Tibial artery (tissue), 4 donors: ENCODE measurements at regions not wholly inside any gene's neighbourhood (a gene's known extent, or its start where the extent isn't known, plus 50 kb on each side); places are given as distances from the start of the nearest gene placed in this dataset.
A peak's percentile ranks its signal among the peaks of the same experiment; 100 is the strongest.

Source experiments
- DNase-seq, 2 donors: peaks; one replicate each; pipeline ENCODE4 v3.0.0-alpha.2; 2019
- H3K27ac ChIP-seq, 2 donors: fragments of 200-600 bp; sonication (generic) in 1 of 2; 1 replicate in 1 of 2; 2 replicates in 1 of 2; pipeline ENCODE4 v1.5.1; 2018 to 2019; ENCODE audit warnings: mild to moderate bottlenecking in 1 of 2
- H3K27me3 ChIP-seq, 2 donors: fragments of 200-600 bp; sonication (generic) in 1 of 2; one replicate each; pipeline versions ENCODE4 v1.5.1 to v1.6.0; 2016 to 2019
- H3K36me3 ChIP-seq, 3 donors: fragments of 200-600 bp; sonication (generic) in 2 of 3; one replicate each; pipeline ENCODE4 v1.5.1; 2016 to 2019; ENCODE audit warnings: mild to moderate bottlenecking in 2 of 3
- H3K4me1 ChIP-seq, 4 donors: fragments of 200-600 bp; sonication (generic) in 2 of 4; 1 replicate in 3 of 4; 2 replicates in 1 of 4; pipeline ENCODE4 v1.5.1; 2016 to 2019
- H3K4me3 ChIP-seq, 2 donors: fragments of 200-600 bp; sonication (generic) in 1 of 2; 1 replicate in 1 of 2; 2 replicates in 1 of 2; pipeline ENCODE4 v1.5.1; 2018 to 2019; ENCODE audit warnings: mild to moderate bottlenecking in 2 of 2
- H3K9me3 ChIP-seq, 3 donors: fragments of 200-600 bp; sonication (generic) in 1 of 3; one replicate each; pipeline ENCODE4 v1.5.1; 2016 to 2019
- CTCF ChIP-seq, 2 experiments: fragments of 200-600 bp in 1 of 2; fragments of 450-650 bp in 1 of 2; IDR thresholded peaks; one replicate each; pipeline ENCODE4 v1.5.1; 2017 to 2019; ENCODE audit warnings: antibody characterized with exemption in 2 of 2, mild to moderate bottlenecking in 1 of 2, moderate library complexity in 1 of 2
- intact Hi-C: fragments of 100-400 bp; cut with DNase I; formaldehyde crosslinking; loops from one replicate; pipeline ENCODE4 v1.15.0; 2023; ENCODE audit warnings: low total_unique reads

GRCh38 chr9:75414371-75415160, 326.3 kb downstream of the OSTF1 start:
- intact Hi-C loops, result loop anchor here (5.0 kb wide), 1 partner anchor 1747 kb away; no protein-coding TSS in a partner anchor
- Histone ChIP-seq H3K9me3 (no peaks in the 10 kb centered on the region), H3K4me1 (peaks cover 0 to 20% (median 4%) of the 10 kb centered on the region in 4 donors), H3K36me3 (no peaks in the 10 kb centered on the region), H3K27ac (peak overlapping the region; percentile 29 to 42), H3K27me3 (no peaks in the 10 kb centered on the region), H3K4me3 (no peak overlapping the region)
- DNase-seq, result no peak
- no peak for TF ChIP-seq CTCF (IDR thresholded peaks at IDR 0.05)

- no peak for TF ChIP-seq CTCF (IDR thresholded peaks at IDR 0.05)
- no peak overlapping the region for H3K4me3 ChIP-seq
- DNase-seq, result no peak
These were observed 329.2 kb downstream of the OSTF1 start for GRCh38 chr9:75417471-75417870.

GRCh38 chr9:75418518-75418917, 330.2 kb downstream of the OSTF1 start:
- Histone ChIP-seq H3K9me3 (no peaks in the 10 kb centered on the region), H3K27ac (no peak overlapping the region), H3K36me3 (no peaks in the 10 kb centered on the region), H3K4me1 (peaks cover 0 to 20% (median 4%) of the 10 kb centered on the region in 4 donors), H3K4me3 (no peak overlapping the region), H3K27me3 (no peaks in the 10 kb centered on the region)
- no peak for TF ChIP-seq CTCF (IDR thresholded peaks at IDR 0.05)
- no peak for DNase-seq
- intact Hi-C loops, result no loop called here

More at GRCh38 chr9:75417471-75417870, 329.2 kb downstream of the OSTF1 start:
- Histone ChIP-seq H3K4me1 (peaks cover 0 to 20% (median 4%) of the 10 kb centered on the region in 4 donors), H3K27ac (no peak overlapping the region), H3K9me3 (no peaks in the 10 kb centered on the region), H3K27me3 (no peaks in the 10 kb centered on the region), H3K36me3 (no peaks in the 10 kb centered on the region)
- intact Hi-C loops, result no loop called here

- no peaks in the 10 kb centered on the region for H3K27me3 ChIP-seq
- TF ChIP-seq CTCF (IDR thresholded peaks at IDR 0.05), result no peak
- no peak overlapping the region for H3K27ac ChIP-seq
- no peaks in the 10 kb centered on the region for H3K9me3 ChIP-seq
- intact Hi-C loops, result no loop called here
- peaks cover 0 to 12% (median 0%) of the 10 kb centered on the region in 4 donors for H3K4me1 ChIP-seq
- H3K36me3 ChIP-seq, result no peaks in the 10 kb centered on the region
- no peak overlapping the region for H3K4me3 ChIP-seq
- no peak for DNase-seq
These were observed 334.7 kb downstream of the OSTF1 start for GRCh38 chr9:75422944-75423522.

- Histone ChIP-seq H3K27me3 (no peaks in the 10 kb centered on the region), H3K27ac (peak overlapping the region; percentile 27 to 67), H3K9me3 (no peaks in the 10 kb centered on the region), H3K36me3 (no peaks in the 10 kb centered on the region), H3K4me3 (no peak overlapping the region), H3K4me1 (peaks cover 0 to 67% (median 31%) of the 10 kb centered on the region in 4 donors)
- no peak for DNase-seq
- intact Hi-C loops, result no loop called here
- no peak for TF ChIP-seq CTCF (IDR thresholded peaks at IDR 0.05)
These were observed 341.5 kb downstream of the OSTF1 start for GRCh38 chr9:75429531-75430475.
